ENCODE measurements at regions not wholly inside any gene's neighbourhood (a gene's known extent, or its start where the extent isn't known, plus 50 kb on each side); places are given as distances from the start of the nearest gene placed in this dataset.
"Not testable (repeated sequence)": the region's sequence is repeated elsewhere in the genome, so short reads cannot be mapped to it uniquely, and the experiment has no call there.

DNA sequence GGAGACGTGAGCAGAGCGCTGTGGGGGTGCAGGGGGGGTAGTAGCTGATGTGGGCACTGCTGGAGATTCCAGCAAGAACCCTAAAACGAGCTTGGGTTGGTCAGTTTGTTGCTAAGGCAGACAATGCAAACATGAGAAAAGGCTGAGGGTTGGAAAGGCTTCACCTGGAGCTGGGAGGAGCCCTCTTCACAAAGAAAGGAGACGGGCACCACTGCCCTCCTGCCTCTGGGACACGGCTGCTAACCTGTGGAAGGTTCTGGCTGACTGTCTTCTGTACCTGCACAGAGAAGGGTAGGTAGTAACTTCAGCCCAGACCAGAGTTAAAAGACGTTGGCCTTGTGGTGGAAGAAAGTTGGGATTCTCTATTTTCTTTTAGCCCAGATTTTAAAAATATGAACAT lies 108.7 kb downstream of the SUCLA2 start:
- H3K27me3 ChIP-seq (ENCODE audit: control insufficient read depth in 2 of 2, insufficient read depth in 2 of 2, low read length in 2 of 2), result no peaks in the 10 kb centered on the region
- intact Hi-C loops (cut with micrococcal nuclease), result no loop called here
- H3K36me3 ChIP-seq (ENCODE audit: control insufficient read depth in 2 of 3, insufficient read depth in 3 of 3, low read length in 3 of 3), result no peaks in the 10 kb centered on the region
- H3K9me3 Mint-ChIP-seq, result peaks cover 0 to 7% (median 0%) of the 10 kb centered on the region in 11 donors
- ATAC-seq (no peak), DNase-seq (no peak)
- no peaks in the 10 kb centered on the region for H3K27me3 Mint-ChIP-seq
- CTCF ChIA-PET, result no interaction called here
- peaks cover 0 to 4% of the 10 kb centered on the region in 2 donors for H3K4me1 ChIP-seq (ENCODE audit: control insufficient read depth in 2 of 2, insufficient read depth in 2 of 2, low read length in 2 of 2)
- no peak overlapping the region for H3K4me3 ChIP-seq (ENCODE audit: low read length)
- peak overlapping the region in 1 of 9 donors; percentile 13 for H3K27ac Mint-ChIP-seq
- H3K36me3 Mint-ChIP-seq, result peaks cover 0 to 13% (median 5%) of the 10 kb centered on the region in 5 donors
- no peaks in the 10 kb centered on the region for H3K9me3 ChIP-seq (ENCODE audit: control insufficient read depth in 2 of 3, low read length in 3 of 3)
- H3K4me1 Mint-ChIP-seq, result peaks cover 7 to 40% (median 31%) of the 10 kb centered on the region in 7 donors
- no peak overlapping the region for H3K4me3 Mint-ChIP-seq
- POLR2A ChIA-PET, result no interaction called here
- no peak overlapping the region for H3K27ac ChIP-seq (ENCODE audit: low read depth, low read length)

DNA sequence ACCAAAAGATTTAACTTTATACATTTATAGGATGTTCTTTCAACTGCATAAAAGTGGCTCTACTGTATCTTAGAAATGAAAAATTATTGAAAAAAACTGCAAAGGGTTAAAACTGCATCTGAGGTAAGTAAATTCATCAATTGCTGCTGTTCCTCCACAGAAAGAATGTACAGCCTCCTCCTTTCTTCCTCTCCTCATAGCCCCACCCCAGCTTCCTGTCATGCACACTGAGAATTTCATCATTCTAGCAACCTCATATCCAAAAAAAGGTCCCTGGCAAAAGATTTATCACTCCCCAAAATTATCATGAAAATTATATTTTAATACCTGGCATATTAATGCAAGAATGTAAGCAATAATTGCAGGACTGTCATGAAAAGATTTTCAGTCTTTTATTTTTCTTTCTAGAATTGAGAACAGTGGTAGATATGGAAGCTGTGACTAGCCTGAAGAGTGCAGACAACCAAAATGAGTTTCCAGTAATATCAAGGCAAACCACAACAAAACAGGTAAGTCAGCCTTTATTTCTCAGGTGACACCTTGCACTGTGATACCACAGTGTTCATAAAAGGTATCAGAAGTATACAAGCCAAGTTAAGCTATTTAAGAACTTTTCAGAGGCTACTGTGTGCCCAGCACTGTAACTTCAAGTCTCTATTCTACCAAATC lies 110.8 kb downstream of the SUCLA2 start:
- peaks cover 0 to 13% (median 0%) of the 10 kb centered on the region in 11 donors for H3K9me3 Mint-ChIP-seq
- H3K36me3 Mint-ChIP-seq, result peaks cover 0 to 27% (median 7%) of the 10 kb centered on the region in 5 donors
- Histone ChIP-seq H3K27ac (ENCODE audit: low read depth, low read length) (peak overlapping the region; percentile 55), H3K9me3 (ENCODE audit: control insufficient read depth in 2 of 3, low read length in 3 of 3) (no peaks in the 10 kb centered on the region), H3K36me3 (ENCODE audit: control insufficient read depth in 2 of 3, insufficient read depth in 3 of 3, low read length in 3 of 3) (no peaks in the 10 kb centered on the region), H3K4me3 (ENCODE audit: low read length) (no peak overlapping the region), H3K27me3 (ENCODE audit: control insufficient read depth in 2 of 2, insufficient read depth in 2 of 2, low read length in 2 of 2) (no peaks in the 10 kb centered on the region), H3K4me1 (ENCODE audit: control insufficient read depth in 2 of 2, insufficient read depth in 2 of 2, low read length in 2 of 2) (peaks cover 0 to 4% of the 10 kb centered on the region in 2 donors)
- intact Hi-C loops (cut with micrococcal nuclease), result no loop called here
- peak overlapping the region in 9 of 10 donors; percentile 11 to 61 (median 42) for H3K4me3 Mint-ChIP-seq
- H3K27me3 Mint-ChIP-seq, result no peaks in the 10 kb centered on the region
- peaks cover 7 to 50% (median 33%) of the 10 kb centered on the region in 7 donors for H3K4me1 Mint-ChIP-seq
- H3K27ac Mint-ChIP-seq, result peak overlapping the region; percentile 36 to 80 (median 71)
- ATAC-seq (peak; percentile 26), DNase-seq (peak in 5 of 9 donors; percentile 4 to 29 (median 22))
- ChIA-PET POLR2A (no interaction called here), CTCF (no interaction called here)

DNA sequence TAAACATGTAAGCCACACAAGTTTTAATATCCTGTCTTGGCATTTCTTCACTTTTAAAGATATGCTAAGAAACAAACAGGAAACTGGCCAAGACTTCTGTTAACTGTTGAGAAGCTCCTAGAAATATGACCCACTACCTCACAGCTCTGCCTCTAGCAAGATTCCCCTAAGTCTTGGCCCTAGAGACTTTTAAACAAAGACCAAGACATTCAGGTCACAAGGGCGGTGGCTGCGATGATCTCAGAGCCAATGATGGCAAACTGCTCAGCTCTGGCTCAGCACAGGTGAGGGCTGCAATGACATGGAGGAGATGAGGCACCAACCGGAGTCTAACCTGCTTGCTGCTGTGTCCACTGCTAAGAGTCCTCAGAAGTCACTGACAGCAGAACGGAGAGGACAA lies 114.8 kb downstream of the SUCLA2 start:
- CTCF ChIA-PET, result no interaction called here
- H3K36me3 ChIP-seq (ENCODE audit: control insufficient read depth in 2 of 3, insufficient read depth in 3 of 3, low read length in 3 of 3), result no peaks in the 10 kb centered on the region
- peaks cover 0 to 4% of the 10 kb centered on the region in 2 donors for H3K4me1 ChIP-seq (ENCODE audit: control insufficient read depth in 2 of 2, insufficient read depth in 2 of 2, low read length in 2 of 2)
- no peaks in the 10 kb centered on the region for H3K27me3 ChIP-seq (ENCODE audit: control insufficient read depth in 2 of 2, insufficient read depth in 2 of 2, low read length in 2 of 2)
- no peak overlapping the region for H3K4me3 ChIP-seq (ENCODE audit: low read length)
- H3K9me3 Mint-ChIP-seq, result peaks cover 0 to 16% (median 0%) of the 10 kb centered on the region in 11 donors
- H3K9me3 ChIP-seq (ENCODE audit: control insufficient read depth in 2 of 3, low read length in 3 of 3), result no peaks in the 10 kb centered on the region
- ATAC-seq (no peak), DNase-seq (no peak)
- POLR2A ChIA-PET, result no interaction called here
- peaks cover 0 to 3% (median 0%) of the 10 kb centered on the region in 5 donors for H3K27me3 Mint-ChIP-seq
- H3K27ac Mint-ChIP-seq, result peak overlapping the region in 2 of 9 donors; percentile 67 to 92
- H3K4me1 Mint-ChIP-seq, result peaks cover 7 to 48% (median 23%) of the 10 kb centered on the region in 7 donors
- peaks cover 0 to 30% (median 23%) of the 10 kb centered on the region in 5 donors for H3K36me3 Mint-ChIP-seq
- intact Hi-C loops (cut with micrococcal nuclease), result no loop called here
- no peak overlapping the region for H3K27ac ChIP-seq (ENCODE audit: low read depth, low read length)
- peak overlapping the region in 1 of 10 donors; percentile 71 for H3K4me3 Mint-ChIP-seq

DNA sequence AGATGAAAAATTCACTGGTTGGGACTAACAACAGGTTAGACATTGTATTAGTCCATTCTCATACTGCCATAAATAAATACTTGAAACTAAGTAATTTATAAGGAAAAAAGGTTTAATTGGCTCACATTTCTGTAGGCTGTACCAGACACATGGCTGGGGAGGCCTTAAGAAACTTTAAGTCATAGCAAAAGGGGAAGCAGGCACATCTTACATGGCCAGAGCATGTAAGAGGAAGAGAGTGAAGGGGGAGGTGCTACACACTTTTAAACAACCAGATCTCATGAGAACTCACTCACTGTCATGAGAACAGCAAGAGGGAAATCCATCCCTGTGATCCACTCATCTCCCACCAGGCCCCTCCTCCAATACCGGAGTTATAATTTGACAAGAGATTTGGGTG lies 125.9 kb downstream of the SUCLA2 start:
- Histone ChIP-seq H3K9me3 (ENCODE audit: control insufficient read depth in 2 of 3, low read length in 3 of 3) (peaks cover 0 to 7% (median 0%) of the 10 kb centered on the region in 3 experiments), H3K4me1 (ENCODE audit: control insufficient read depth in 2 of 2, insufficient read depth in 2 of 2, low read length in 2 of 2) (no peaks in the 10 kb centered on the region), H3K27ac (ENCODE audit: low read depth, low read length) (no peak overlapping the region), H3K27me3 (ENCODE audit: control insufficient read depth in 2 of 2, insufficient read depth in 2 of 2, low read length in 2 of 2) (no peaks in the 10 kb centered on the region), H3K4me3 (ENCODE audit: low read length) (no peak overlapping the region), H3K36me3 (ENCODE audit: control insufficient read depth in 2 of 3, insufficient read depth in 3 of 3, low read length in 3 of 3) (no peaks in the 10 kb centered on the region)
- Mint-ChIP-seq H3K4me3 (no peak overlapping the region), H3K36me3 (peaks cover 0 to 28% (median 15%) of the 10 kb centered on the region in 5 donors), H3K9me3 (peaks cover 8 to 46% (median 24%) of the 10 kb centered on the region in 11 donors), H3K4me1 (peaks cover 0 to 1% (median 0%) of the 10 kb centered on the region in 7 donors), H3K27me3 (peaks cover 0 to 4% (median 0%) of the 10 kb centered on the region in 5 donors), H3K27ac (no peak overlapping the region)
- POLR2A ChIA-PET, result no interaction called here
- intact Hi-C loops (cut with micrococcal nuclease), result no loop called here
- DNase-seq, result no peak
- CTCF ChIA-PET, result no interaction called here
- no peak for ATAC-seq

DNA sequence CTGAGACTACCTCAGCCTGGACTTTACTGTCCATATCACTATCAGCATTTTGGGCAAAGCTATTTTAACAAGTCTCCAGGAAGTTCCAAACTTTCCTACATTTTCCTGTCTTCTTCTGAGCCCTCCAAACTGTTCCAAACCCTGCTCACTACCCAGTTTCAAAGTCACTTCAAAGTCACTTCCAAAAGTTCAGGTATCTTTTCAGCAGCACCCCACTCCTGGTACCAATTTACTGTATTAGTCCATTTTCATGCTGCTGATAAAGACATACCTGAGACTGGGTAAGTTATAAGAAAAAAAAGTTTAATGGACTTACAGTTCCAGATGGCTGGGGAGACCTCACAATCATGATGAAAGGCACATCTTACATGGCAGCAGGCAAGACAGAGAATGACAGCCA lies 127.1 kb downstream of the SUCLA2 start:
- H3K27ac Mint-ChIP-seq; DNase-seq; H3K27me3 Mint-ChIP-seq; CTCF ChIA-PET; H3K27ac ChIP-seq (ENCODE audit: low read depth, low read length); H3K4me3 ChIP-seq (ENCODE audit: low read length); POLR2A ChIA-PET; H3K36me3 ChIP-seq (ENCODE audit: control insufficient read depth in 2 of 3, insufficient read depth in 3 of 3, low read length in 3 of 3); H3K4me1 ChIP-seq (ENCODE audit: control insufficient read depth in 2 of 2, insufficient read depth in 2 of 2, low read length in 2 of 2); H3K27me3 ChIP-seq (ENCODE audit: control insufficient read depth in 2 of 2, insufficient read depth in 2 of 2, low read length in 2 of 2); H3K4me1 Mint-ChIP-seq; ATAC-seq; intact Hi-C loops (cut with micrococcal nuclease); H3K4me3 Mint-ChIP-seq; H3K9me3 ChIP-seq (ENCODE audit: control insufficient read depth in 2 of 3, low read length in 3 of 3): not testable (repeated sequence)
- Mint-ChIP-seq H3K9me3 (peaks cover 8 to 46% (median 24%) of the 10 kb centered on the region in 11 donors), H3K36me3 (peaks cover 0 to 28% (median 15%) of the 10 kb centered on the region in 5 donors)

DNA sequence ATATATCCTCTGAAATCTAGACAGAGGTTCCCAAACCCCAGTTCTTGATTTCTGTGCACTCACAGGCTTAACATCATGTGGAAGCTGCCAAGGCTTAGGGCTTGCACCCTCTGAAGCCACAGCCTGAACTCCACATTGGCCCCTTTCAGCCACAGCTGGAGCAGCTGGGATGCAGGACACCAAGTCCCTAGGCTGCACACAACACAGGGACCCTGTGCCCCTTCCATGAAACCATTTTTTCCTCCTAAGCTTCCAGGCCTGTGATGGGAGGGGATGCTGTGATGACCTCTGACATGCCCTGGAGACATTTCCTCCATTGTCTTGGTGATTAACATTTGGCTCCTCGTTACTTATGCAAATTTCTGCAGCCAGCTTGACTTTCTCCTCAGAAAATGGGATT lies 127.8 kb downstream of the SUCLA2 start:
- POLR2A ChIA-PET; H3K27ac ChIP-seq (ENCODE audit: low read depth, low read length); H3K27me3 Mint-ChIP-seq; H3K9me3 ChIP-seq (ENCODE audit: control insufficient read depth in 2 of 3, low read length in 3 of 3); DNase-seq; H3K27me3 ChIP-seq (ENCODE audit: control insufficient read depth in 2 of 2, insufficient read depth in 2 of 2, low read length in 2 of 2); CTCF ChIA-PET; H3K4me1 ChIP-seq (ENCODE audit: control insufficient read depth in 2 of 2, insufficient read depth in 2 of 2, low read length in 2 of 2); intact Hi-C loops (cut with micrococcal nuclease); ATAC-seq; H3K4me3 Mint-ChIP-seq; H3K4me3 ChIP-seq (ENCODE audit: low read length); H3K27ac Mint-ChIP-seq; H3K36me3 ChIP-seq (ENCODE audit: control insufficient read depth in 2 of 3, insufficient read depth in 3 of 3, low read length in 3 of 3); H3K4me1 Mint-ChIP-seq: not testable (repeated sequence)
- Mint-ChIP-seq H3K36me3 (peaks cover 0 to 28% (median 15%) of the 10 kb centered on the region in 5 donors), H3K9me3 (peaks cover 8 to 46% (median 24%) of the 10 kb centered on the region in 11 donors)

DNA sequence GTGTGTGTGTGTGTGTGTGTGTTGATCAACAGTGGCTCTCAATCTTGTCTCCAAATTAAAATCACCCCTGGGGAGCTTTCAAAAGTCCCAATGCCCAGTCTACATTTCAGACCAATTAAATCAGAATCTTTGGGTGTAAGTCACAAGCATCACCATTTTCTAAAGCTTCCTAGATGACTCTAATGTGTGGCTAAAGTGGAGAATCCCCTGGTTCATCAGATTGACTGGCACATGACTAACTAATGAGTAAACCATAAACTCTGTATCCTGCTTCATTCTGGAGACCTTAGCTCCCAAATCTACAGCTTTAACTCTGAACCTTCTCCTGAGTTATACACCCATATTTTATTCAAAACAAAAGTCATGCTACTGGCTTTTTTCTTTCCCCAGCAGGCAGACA lies 131.3 kb downstream of the SUCLA2 start:
- Histone ChIP-seq H3K4me1 (ENCODE audit: control insufficient read depth in 2 of 2, insufficient read depth in 2 of 2, low read length in 2 of 2) (no peaks in the 10 kb centered on the region), H3K27ac (ENCODE audit: low read depth, low read length) (no peak overlapping the region), H3K27me3 (ENCODE audit: control insufficient read depth in 2 of 2, insufficient read depth in 2 of 2, low read length in 2 of 2) (no peaks in the 10 kb centered on the region), H3K9me3 (ENCODE audit: control insufficient read depth in 2 of 3, low read length in 3 of 3) (peaks cover 0 to 7% (median 0%) of the 10 kb centered on the region in 3 experiments), H3K4me3 (ENCODE audit: low read length) (no peak overlapping the region), H3K36me3 (ENCODE audit: control insufficient read depth in 2 of 3, insufficient read depth in 3 of 3, low read length in 3 of 3) (no peaks in the 10 kb centered on the region)
- H3K27ac Mint-ChIP-seq, result no peak overlapping the region
- no peak for DNase-seq
- peaks cover 0 to 21% (median 13%) of the 10 kb centered on the region in 5 donors for H3K36me3 Mint-ChIP-seq
- peaks cover 0 to 10% (median 0%) of the 10 kb centered on the region in 5 donors for H3K27me3 Mint-ChIP-seq
- intact Hi-C loops (cut with micrococcal nuclease), result no loop called here
- H3K4me3 Mint-ChIP-seq, result no peak overlapping the region
- H3K4me1 Mint-ChIP-seq, result peaks cover 0 to 10% (median 0%) of the 10 kb centered on the region in 7 donors
- ChIA-PET CTCF (no interaction called here), POLR2A (interaction anchor here (0.7 kb wide), 1 partner anchor 1197 kb away, joined by 3 read pairs; no protein-coding TSS in a partner anchor)
- no peak for ATAC-seq
- H3K9me3 Mint-ChIP-seq, result peaks cover 7 to 32% (median 19%) of the 10 kb centered on the region in 11 donors

All from naive thymus-derived CD4-positive, alpha-beta T cell (primary cell).